Stimulated activated CD4-positive, alpha-beta T cell treated with anti-CD3 and anti-CD28 coated beads, TNF-alpha, amount 100 ng/mL, for 1 hour (primary cell): ENCODE measurements at regions not wholly inside any gene's neighbourhood (a gene's known extent, or its start where the extent isn't known, plus 50 kb on each side); places are given as distances from the start of the nearest gene placed in this dataset.

Experiments used
- DNase-seq, 3 donors: peaks; one replicate each; pipeline ENCODE4 v3.0.0-alpha.2; 2020; ENCODE audit warnings: low read depth in 3 of 3, low spot score in 1 of 3

- DNase-seq: no peak
These were observed 156.9 kb downstream of the USP12 start for GRCh38 chr13:27014406-27015359.

GRCh38 chr13:27012482-27013197, 159.0 kb downstream of the USP12 start:
- DNase-seq: no peak

- DNase-seq: no peak
These were observed 159.9 kb downstream of the USP12 start for GRCh38 chr13:27011661-27012060.

GRCh38 chr13:27008733-27009132, 162.9 kb downstream of the USP12 start:
- no peak for DNase-seq

DNA sequence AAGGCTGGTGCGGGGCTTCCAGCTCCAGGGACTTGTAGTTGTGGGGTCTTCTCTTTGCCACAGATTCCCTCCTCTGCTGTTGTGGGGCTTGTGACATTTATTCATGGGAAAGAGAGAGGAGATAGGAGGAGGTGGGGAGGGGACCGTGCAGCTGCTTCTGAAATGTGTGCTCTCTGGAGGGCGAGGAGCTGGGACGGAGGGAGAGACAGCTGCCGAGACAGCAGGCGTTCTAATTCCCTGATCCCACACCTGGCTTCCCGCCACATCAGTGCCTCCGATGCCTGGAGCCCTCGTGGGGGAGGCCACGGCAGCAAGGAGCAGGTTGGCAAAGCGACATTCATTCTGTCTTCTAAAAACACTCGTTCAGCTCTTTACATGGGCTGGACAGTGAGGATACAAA, 164.4 kb downstream of the USP12 start:
- no peak for DNase-seq

GRCh38 chr13:27006519-27007161, 165.0 kb downstream of the USP12 start:
- DNase-seq: no peak

- DNase-seq: no peak
These were observed 165.6 kb downstream of the USP12 start for GRCh38 chr13:27005976-27006518.

- no peak for DNase-seq
These were observed 166.1 kb downstream of the USP12 start for GRCh38 chr13:27005556-27005955.

GRCh38 chr13:27004866-27005265, 166.7 kb downstream of the USP12 start:
- no peak for DNase-seq

DNA sequence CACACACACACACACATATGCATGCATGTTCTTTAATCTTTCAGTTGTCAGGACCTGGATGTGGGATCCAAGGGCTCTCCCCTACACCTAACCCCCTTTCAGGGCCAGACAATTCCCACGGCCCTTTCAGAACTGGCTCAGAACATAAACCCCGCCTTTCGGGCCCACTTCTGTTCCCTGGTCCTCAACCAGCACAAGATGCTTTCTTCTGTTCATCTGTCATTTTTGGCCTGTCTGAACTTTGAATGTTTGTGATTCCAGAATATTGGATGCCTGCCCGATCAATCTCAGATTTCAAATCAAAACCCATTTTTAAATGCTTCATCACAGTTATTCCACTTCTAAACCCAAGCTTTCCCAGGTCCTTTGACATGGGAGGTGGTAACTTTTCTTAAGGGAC, 167.3 kb downstream of the USP12 start:
- no peak for DNase-seq

- DNase-seq: no peak
These were observed 169.9 kb downstream of the USP12 start for GRCh38 chr13:27001705-27002104.

DNA sequence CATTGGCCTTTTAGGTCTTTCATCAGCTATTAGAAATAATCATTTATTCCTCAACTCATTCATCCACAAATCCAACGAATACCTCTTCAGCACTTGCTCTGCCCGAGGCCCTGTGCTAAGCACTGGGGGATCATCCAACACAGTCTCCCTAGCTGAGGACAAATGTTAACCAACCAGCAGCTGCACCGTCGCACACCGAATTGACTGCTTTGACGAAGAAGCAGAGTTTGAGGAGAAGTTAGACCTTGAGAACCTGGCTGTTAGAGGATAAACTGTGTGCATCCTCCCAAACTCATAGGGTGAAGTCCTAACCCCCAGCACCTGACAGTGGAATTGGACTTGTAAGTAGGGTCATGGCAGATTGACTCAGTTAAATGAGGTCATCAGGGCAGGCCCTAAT, 170.9 kb downstream of the USP12 start:
- DNase-seq: no peak

- no peak for DNase-seq
These were observed 172.1 kb downstream of the USP12 start for GRCh38 chr13:26999499-26999898.

- DNase-seq: no peak
These were observed 173.3 kb downstream of the USP12 start for GRCh38 chr13:26998292-26998691.

DNA sequence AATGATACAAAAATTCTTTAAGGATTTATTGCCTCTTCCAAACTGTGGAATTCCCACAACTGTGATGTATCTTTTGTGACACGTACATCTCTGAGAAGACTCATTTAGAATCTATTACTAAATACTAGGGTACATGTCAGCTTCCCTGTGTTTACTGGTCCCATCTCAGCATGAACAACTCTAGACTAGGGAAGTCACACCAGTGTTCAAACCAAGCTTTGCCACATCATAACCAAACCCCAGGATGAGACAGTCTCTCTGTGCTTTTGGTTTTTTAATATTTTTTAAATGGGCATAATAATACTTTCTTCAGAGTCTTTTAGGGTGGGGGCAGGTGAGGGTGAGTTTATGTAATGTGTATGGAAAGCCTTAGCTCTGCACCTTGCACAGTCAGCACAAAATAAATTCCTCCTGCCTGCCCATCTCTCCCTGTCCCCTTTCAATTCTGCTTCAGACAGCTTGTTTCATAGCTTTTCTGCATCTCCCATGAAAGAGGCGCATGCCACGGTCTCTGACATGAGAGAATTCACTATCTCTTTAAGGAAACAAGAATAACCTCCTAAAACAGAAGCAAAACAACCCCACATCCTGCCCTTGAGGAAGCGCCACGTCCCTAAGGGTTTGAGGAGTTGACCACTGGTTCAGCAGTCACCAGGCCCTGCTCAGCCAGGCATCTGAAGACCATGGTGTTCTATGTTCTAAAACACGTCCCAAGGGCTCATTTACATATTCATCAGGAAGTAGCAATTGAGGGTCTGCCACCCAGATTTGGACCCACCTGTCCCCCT, 174.5 kb downstream of the USP12 start:
- no peak for DNase-seq

GRCh38 chr13:26995159-26995558, 176.5 kb downstream of the USP12 start:
- DNase-seq: no peak

DNA sequence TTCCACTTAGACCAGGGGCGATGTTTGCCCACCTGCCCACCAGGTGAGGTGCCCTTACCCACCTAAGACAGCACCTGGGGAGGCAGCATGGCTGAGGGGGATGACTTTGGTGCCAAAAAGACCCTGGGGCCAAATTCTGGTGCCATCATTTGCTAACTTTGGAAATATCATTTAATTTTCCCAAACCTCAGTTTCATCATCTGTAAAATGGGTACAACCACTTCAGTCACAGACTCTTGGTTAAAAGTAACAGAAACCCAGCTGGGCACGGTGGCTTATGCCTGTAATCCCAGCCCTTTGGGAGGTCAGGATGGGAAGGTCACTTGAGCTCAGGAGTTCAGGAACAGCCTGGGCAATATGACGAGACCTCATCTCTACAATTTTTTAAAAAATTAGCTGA, 177.8 kb downstream of the USP12 start:
- DNase-seq: no peak

GRCh38 chr13:26992951-26993719, 178.5 kb downstream of the USP12 start:
- DNase-seq: no peak

GRCh38 chr13:26991508-26992181, 180.0 kb downstream of the USP12 start:
- DNase-seq: no peak
